ENCODE measurements at regions not wholly inside any gene's neighbourhood (a gene's known extent, or its start where the extent isn't known, plus 50 kb on each side); places are given as distances from the start of the nearest gene placed in this dataset.
"Not testable (repeated sequence)": the region's sequence is repeated elsewhere in the genome, so short reads cannot be mapped to it uniquely, and the experiment has no call there.

DNA sequence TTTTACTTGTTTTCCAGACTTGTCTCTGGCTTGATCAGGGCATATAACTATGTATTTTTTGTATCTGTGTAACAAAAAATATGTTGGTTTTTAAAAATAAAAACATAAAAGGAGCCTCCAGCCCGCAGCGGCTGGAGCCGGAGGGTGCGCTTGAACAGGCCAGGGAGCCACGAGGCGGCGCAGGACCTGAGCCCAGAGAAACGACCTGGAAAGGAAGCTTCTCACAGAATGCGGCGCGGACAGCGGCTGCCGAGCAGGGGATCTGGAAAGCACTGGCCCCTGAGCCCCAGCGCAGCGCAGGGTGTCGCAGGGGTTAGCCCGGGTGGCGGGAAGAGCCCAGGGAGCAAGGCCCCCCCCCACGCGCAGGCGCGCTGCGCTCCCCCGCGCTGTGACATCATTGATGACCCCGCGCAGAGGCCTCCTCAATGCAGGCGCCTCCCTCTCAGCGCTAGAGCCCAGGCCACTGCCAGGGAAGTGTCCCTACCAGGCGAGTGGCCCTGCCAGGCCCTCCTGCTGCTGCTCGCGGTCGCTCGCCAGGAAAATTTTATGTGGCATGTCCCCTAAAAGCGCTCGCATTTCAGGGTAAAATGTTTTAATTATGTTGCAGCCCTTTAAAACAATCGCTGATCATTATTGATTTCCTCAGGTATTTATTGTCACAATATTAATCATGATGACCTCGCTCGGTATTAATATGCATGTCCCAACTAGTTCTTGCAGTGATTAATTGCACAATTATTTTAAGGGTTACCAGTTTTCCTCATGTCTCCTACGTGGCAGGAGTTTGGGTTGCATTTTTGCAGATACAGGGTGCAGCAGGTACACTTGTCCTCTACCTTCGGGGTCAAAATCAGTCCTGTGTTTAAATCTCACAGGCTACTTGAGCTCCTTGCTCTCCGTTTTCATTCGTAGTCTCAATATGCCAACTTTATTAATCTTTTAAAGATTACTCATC, 134.2 kb downstream of the USP22 start:
- peak in 2 of 4 donors; percentile 14 to 30 for TF ChIP-seq CTCF (IDR thresholded peaks at IDR 0.05)
- H3K4me1 ChIP-seq = peaks cover 0 to 15% (median 6%) of the 10 kb centered on the region in 3 donors
- H3K27ac ChIP-seq = peak overlapping the region; percentile 92 to 97 (median 94)
- H3K9me3 ChIP-seq = no peaks in the 10 kb centered on the region
- 3 to 4% methylated on average over 43 of the region's 43 CpGs for WGBS, 2 donors
- ATAC-seq = peak; percentile 98 to 100 (median 98)
- peak; percentile 90 to 97 (median 94) for DNase-seq
- no peaks in the 10 kb centered on the region for H3K27me3 ChIP-seq
- no peak for FAIRE-seq
- no peaks in the 10 kb centered on the region for H3K36me3 ChIP-seq
- H3K4me3 ChIP-seq = peak overlapping the region; percentile 21 to 45 (median 34)
- intact Hi-C loops (cut with DNase I) = no loop called here

DNA sequence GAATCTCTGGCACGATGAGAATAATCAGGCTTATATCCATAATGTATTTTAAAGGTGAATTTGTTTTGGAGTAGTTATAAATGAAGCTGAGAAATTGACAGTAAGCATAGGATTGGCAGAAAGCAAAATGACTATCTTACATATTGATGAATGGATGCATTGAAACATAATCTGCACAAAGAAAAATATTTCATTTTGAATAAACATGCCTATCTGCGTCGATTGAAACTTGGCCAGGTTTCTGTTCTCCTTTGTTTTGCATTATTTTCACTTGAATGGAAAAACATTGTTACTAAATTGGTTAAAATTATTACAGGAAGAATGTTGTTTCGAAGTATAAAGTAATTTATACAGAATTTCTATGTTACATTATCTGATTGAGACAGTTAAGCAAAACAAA, 128.2 kb downstream of the USP22 start:
- Histone ChIP-seq H3K36me3 (no peaks in the 10 kb centered on the region), H3K4me3 (no peak overlapping the region), H3K4me1 (no peaks in the 10 kb centered on the region), H3K27me3 (no peaks in the 10 kb centered on the region), H3K9me3 (no peaks in the 10 kb centered on the region), H3K27ac (no peak overlapping the region)
- WGBS, 2 donors = 21 to 23% methylated on average over 4 of the region's 4 CpGs
- FAIRE-seq (no peak), DNase-seq (no peak), ATAC-seq (no peak)
- TF ChIP-seq CTCF (IDR thresholded peaks at IDR 0.05) = no peak
- intact Hi-C loops (cut with DNase I) = no loop called here

DNA sequence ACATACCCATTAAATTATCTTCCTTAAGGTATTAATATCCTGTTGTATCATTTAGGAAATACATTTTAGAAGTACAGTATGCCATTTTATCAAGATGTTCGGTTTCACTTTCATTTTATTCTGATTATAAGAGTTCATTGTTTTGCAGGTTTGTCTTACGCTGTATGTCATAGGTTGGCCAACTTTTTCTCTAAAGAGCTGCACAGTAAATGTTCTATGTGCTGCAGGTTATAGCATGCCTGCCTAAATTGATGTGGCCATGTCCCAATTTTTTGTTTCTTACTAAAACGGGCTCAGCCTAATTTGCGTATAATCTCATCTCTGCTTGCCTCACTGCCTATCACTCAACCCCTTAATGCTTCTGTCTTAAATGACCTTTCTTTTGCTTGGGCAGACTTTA, 126.4 kb downstream of the USP22 start:
- H3K4me3 ChIP-seq = no peak overlapping the region
- no peaks in the 10 kb centered on the region for H3K9me3 ChIP-seq
- no peaks in the 10 kb centered on the region for H3K27me3 ChIP-seq
- DNase-seq (no peak), FAIRE-seq (no peak), ATAC-seq (peak in 2 of 4 donors; percentile 19 to 37)
- no peak for TF ChIP-seq CTCF (IDR thresholded peaks at IDR 0.05)
- 58 to 65% methylated on average over 4 of the region's 4 CpGs for WGBS, 2 donors
- no peak overlapping the region for H3K27ac ChIP-seq
- no peaks in the 10 kb centered on the region for H3K4me1 ChIP-seq
- intact Hi-C loops (cut with DNase I) = no loop called here
- no peaks in the 10 kb centered on the region for H3K36me3 ChIP-seq

GRCh38 chr17:20917610-20918306, 125.1 kb downstream of the USP22 start:
- H3K4me1 ChIP-seq; H3K4me3 ChIP-seq; DNase-seq; FAIRE-seq; ATAC-seq; intact Hi-C loops (cut with DNase I); H3K27me3 ChIP-seq; H3K36me3 ChIP-seq; H3K9me3 ChIP-seq; H3K27ac ChIP-seq: not testable (repeated sequence)
- WGBS, 2 donors = 88 to 92% methylated on average over 10 of the region's 10 CpGs

- Histone ChIP-seq H3K4me3 (no peak overlapping the region), H3K27ac (no peak overlapping the region), H3K36me3 (no peaks in the 10 kb centered on the region), H3K27me3 (no peaks in the 10 kb centered on the region), H3K9me3 (no peaks in the 10 kb centered on the region), H3K4me1 (no peaks in the 10 kb centered on the region)
- no peak for TF ChIP-seq CTCF (IDR thresholded peaks at IDR 0.05)
- FAIRE-seq (no peak), DNase-seq (no peak), ATAC-seq (no peak)
- intact Hi-C loops (cut with DNase I) = no loop called here
- WGBS, 2 donors = 54 to 59% methylated on average over 3 of the region's 3 CpGs
These were observed 122.6 kb downstream of the USP22 start for GRCh38 chr17:20920095-20920814.

Measured in pancreas (tissue), 10 donors.